Gastroesophageal sphincter (tissue), 4 donors: ENCODE measurements at regions not wholly inside any gene's neighbourhood (a gene's known extent, or its start where the extent isn't known, plus 50 kb on each side); places are given as distances from the start of the nearest gene placed in this dataset.

Experiments used
- ATAC-seq: fragments of 150-250 bp; one replicate; pipeline ENCODE4 v1.9.1; 2016; ENCODE audit warnings: mild to moderate bottlenecking, moderate library complexity
- H3K27ac ChIP-seq, 4 donors: fragments of 200-600 bp; sonication (generic) in 3 of 4; 1 replicate in 3 of 4; 2 replicates in 1 of 4; pipeline ENCODE4 v1.5.1; 2016 to 2019
- H3K27me3 ChIP-seq: fragments of 200-600 bp; sonication (generic); one replicate; pipeline ENCODE4 v1.5.1; 2019
- H3K36me3 ChIP-seq, 2 donors: fragments of 200-600 bp; sonication (generic); one replicate each; pipeline ENCODE4 v1.5.1; 2019; ENCODE audit warnings: control low read depth in 1 of 2
- H3K4me1 ChIP-seq, 3 donors: fragments of 200-600 bp; sonication (generic); 1 replicate in 2 of 3; 2 replicates in 1 of 3; pipeline ENCODE4 v1.5.1; 2016 to 2019; ENCODE audit warnings: control low read depth in 2 of 3
- H3K4me3 ChIP-seq, 2 donors: fragments of 200-600 bp; sonication (generic); one replicate each; pipeline ENCODE4 v1.5.1; 2019; ENCODE audit warnings: mild to moderate bottlenecking in 1 of 2, moderate library complexity in 1 of 2
- H3K9me3 ChIP-seq, 3 donors: fragments of 200-600 bp; sonication (generic); one replicate each; pipeline ENCODE4 v1.5.1; 2017 to 2019; ENCODE audit warnings: control low read depth in 2 of 3
- EP300 ChIP-seq: sonication (generic); formaldehyde crosslinking; IDR thresholded peaks from one replicate; pipeline ENCODE4 v1.6.1; 2017; ENCODE audit warnings: antibody characterized with exemption, mild to moderate bottlenecking
- POLR2A ChIP-seq, 2 donors: fragments of 450-650 bp; IDR thresholded peaks; one replicate each; pipeline ENCODE4 v1.6.1; 2017; ENCODE audit warnings: antibody characterized with exemption in 2 of 2, mild to moderate bottlenecking in 2 of 2, moderate library complexity in 1 of 2
- POLR2AphosphoS5 ChIP-seq: sonication (generic); formaldehyde crosslinking; IDR thresholded peaks from one replicate; pipeline ENCODE4 v1.6.1; 2017; ENCODE audit warnings: antibody characterized with exemption
- WGBS, 2 donors: methylation state at CpG; one replicate each; pipeline ENCODE4 v1.1.5; 2018; ENCODE audit warnings: low coverage in 1 of 2; 5-methylcytosine and 5-hydroxymethylcytosine counted together
- TF ChIP-seq, protein P1 (sequence below), 4 experiments: fragments of 200-600 bp in 2 of 4; fragments of 450-650 bp in 2 of 4; sonication (generic) in 1 of 4; IDR thresholded peaks; one replicate each; pipeline ENCODE4 v1.5.1; 2017 to 2019; ENCODE audit warnings: antibody characterized with exemption in 4 of 4, mild to moderate bottlenecking in 2 of 4, moderate library complexity in 2 of 4

DNA sequence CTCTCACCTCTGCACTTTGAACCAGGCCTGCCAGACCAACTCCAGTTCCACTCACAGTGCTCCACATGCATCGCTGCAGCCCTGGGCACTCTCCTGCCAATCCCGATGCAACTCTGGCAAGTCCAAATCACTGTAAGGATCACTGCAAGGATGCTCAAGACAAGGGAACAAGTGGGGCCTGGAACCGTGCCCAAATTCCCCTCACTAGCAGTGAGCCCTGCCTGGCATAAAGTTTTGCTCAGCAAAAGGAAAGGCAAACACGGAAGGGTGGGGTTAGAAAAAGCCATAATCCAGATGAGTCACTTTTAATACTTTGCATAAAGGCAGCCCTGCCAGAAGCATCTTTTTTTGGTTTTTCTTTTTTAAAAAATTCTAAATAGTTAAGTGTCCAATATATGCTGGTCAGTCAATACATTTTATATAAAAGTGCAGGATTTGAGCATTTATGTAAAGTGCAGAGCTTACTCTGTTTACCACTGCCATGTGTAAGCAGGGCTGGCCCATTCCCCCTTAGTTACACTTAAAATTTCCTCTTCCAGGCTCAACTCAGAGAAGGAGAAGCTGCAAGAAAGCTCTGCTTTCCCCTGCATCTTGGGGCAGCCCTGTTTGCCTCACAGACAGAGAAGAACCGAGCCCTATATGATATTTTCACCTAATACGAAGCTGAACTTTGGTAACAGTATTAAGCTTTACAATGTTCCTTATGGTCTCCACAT, 102.2 kb downstream of the CD47 start:
- Histone ChIP-seq H3K9me3 (no peaks in the 10 kb centered on the region), H3K27me3 (no peaks in the 10 kb centered on the region), H3K36me3 (no peaks in the 10 kb centered on the region), H3K4me1 (peaks cover 10 to 33% (median 21%) of the 10 kb centered on the region in 3 donors), H3K27ac (peak overlapping the region in 2 of 4 donors; percentile 75 to 83), H3K4me3 (no peak overlapping the region)
- ATAC-seq = no peak
- WGBS, 2 donors = 47 to 61% methylated on average over 2 to 4 of the region's 6 CpGs
- no peak for TF ChIP-seq EP300
- TF ChIP-seq POLR2AphosphoS5 = no peak
- TF ChIP-seq, protein P1, sequence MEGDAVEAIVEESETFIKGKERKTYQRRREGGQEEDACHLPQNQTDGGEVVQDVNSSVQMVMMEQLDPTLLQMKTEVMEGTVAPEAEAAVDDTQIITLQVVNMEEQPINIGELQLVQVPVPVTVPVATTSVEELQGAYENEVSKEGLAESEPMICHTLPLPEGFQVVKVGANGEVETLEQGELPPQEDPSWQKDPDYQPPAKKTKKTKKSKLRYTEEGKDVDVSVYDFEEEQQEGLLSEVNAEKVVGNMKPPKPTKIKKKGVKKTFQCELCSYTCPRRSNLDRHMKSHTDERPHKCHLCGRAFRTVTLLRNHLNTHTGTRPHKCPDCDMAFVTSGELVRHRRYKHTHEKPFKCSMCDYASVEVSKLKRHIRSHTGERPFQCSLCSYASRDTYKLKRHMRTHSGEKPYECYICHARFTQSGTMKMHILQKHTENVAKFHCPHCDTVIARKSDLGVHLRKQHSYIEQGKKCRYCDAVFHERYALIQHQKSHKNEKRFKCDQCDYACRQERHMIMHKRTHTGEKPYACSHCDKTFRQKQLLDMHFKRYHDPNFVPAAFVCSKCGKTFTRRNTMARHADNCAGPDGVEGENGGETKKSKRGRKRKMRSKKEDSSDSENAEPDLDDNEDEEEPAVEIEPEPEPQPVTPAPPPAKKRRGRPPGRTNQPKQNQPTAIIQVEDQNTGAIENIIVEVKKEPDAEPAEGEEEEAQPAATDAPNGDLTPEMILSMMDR (IDR thresholded peaks at IDR 0.05) = no peak
- TF ChIP-seq POLR2A (IDR thresholded peaks at IDR 0.05) = no peak

DNA sequence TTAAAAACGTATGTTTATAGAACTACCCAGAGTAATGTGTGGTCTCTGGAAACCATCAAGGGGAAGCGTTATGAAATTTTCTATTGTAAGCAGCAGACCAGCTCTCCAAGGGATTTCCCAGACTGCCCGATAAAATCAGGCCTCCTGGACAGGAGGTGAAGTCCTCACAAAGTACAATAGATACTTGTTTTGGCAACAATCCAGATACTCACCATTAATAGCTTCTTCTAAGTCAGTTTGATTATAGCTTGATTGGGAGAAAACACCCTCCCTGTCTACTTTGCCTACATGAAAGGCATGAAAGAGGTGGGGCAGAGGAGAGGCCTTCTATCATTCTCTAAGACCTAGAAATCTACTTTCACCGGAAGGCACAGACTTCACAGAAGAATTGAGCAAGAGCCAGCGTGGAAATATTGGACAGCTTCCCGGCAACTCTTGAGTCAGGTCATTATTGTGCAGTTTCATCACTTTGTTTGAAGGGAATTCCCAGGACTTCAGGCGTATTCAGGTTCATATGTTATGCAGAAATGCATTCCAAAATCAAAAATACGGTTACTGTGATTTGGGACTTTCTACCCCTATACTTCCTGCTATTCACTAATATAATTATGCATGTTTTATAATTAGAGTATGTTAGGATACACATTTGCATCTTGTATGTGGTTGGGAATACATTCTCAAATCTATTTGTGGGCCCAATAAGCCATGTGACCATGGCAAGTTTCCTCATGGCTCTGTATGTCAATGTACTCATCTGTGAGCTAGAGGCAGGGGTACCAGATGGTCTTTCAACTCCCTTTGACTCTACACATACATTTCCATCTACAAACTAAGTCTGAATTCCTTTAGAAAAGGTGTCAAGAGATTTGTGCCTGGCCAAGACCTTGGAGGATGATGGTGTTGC, 103.5 kb downstream of the CD47 start:
- Histone ChIP-seq H3K27ac (peak overlapping the region; percentile 73 to 83 (median 78)), H3K27me3 (no peaks in the 10 kb centered on the region), H3K36me3 (no peaks in the 10 kb centered on the region), H3K4me3 (no peak overlapping the region), H3K4me1 (peaks cover 10 to 33% (median 21%) of the 10 kb centered on the region in 3 donors), H3K9me3 (no peaks in the 10 kb centered on the region)
- 5 to 8% methylated on average over 7 to 8 of the region's 8 CpGs for WGBS, 2 donors
- TF ChIP-seq POLR2AphosphoS5 = peak; percentile 90
- TF ChIP-seq POLR2A (IDR thresholded peaks at IDR 0.05) = no peak
- peak; percentile 92 for ATAC-seq

DNA sequence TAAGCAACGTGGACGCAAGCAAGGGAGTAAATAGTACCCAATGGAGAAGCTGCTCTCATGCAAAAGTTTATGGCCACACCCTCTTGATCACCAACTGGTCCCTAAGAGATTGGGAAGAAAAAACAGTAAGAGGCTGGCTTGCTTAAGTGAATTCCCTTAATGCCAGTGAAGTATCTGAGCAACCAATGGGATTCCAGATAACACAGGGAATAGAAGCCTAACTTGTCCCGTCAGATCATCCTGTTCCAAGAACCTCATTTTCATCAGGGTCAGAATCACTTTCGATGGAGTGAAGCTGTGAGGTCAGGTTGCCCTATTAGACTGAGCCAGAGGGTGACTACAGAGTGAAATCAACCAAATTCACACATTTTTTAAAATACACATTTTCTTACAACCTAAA, 104.3 kb downstream of the CD47 start:
- H3K36me3 ChIP-seq = no peaks in the 10 kb centered on the region
- H3K27ac ChIP-seq = peak overlapping the region; percentile 73 to 83 (median 78)
- no peaks in the 10 kb centered on the region for H3K27me3 ChIP-seq
- 41 to 53% methylated on average over 4 of the region's 4 CpGs for WGBS, 2 donors
- H3K9me3 ChIP-seq = no peaks in the 10 kb centered on the region
- H3K4me1 ChIP-seq = peaks cover 10 to 40% (median 27%) of the 10 kb centered on the region in 3 donors
- ATAC-seq = peak; percentile 15
- TF ChIP-seq POLR2AphosphoS5 = no peak
- no peak overlapping the region for H3K4me3 ChIP-seq

DNA sequence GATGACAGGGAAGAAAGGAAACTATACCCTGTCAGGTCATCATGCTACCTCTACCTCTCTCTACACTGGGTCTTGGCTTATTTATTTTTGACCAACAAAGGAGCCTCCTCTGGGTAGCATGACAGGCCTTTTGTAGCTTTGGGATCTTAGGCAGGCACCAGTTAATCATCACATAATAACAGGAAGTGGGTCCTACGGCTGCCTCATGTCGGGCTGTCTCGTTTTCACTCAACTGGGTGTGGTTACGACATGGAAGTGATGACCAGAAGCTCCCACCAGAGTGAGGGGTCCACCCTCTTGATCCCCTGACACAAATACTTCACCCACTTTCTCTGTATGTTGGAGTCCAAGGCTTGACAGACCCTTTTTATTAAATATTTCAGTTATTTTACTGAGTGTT, 105.3 kb downstream of the CD47 start:
- no peak for ATAC-seq
- TF ChIP-seq POLR2AphosphoS5 = no peak
- TF ChIP-seq EP300 = no peak
- TF ChIP-seq, protein P1 (IDR thresholded peaks at IDR 0.05) = no peak
- no peak for TF ChIP-seq POLR2A (IDR thresholded peaks at IDR 0.05)
- Histone ChIP-seq H3K4me1 (peaks cover 10 to 47% (median 31%) of the 10 kb centered on the region in 3 donors), H3K36me3 (no peaks in the 10 kb centered on the region), H3K4me3 (no peak overlapping the region), H3K27ac (no peak overlapping the region), H3K9me3 (no peaks in the 10 kb centered on the region), H3K27me3 (no peaks in the 10 kb centered on the region)
- 38 to 75% methylated on average over 3 to 4 of the region's 4 CpGs for WGBS, 2 donors

DNA sequence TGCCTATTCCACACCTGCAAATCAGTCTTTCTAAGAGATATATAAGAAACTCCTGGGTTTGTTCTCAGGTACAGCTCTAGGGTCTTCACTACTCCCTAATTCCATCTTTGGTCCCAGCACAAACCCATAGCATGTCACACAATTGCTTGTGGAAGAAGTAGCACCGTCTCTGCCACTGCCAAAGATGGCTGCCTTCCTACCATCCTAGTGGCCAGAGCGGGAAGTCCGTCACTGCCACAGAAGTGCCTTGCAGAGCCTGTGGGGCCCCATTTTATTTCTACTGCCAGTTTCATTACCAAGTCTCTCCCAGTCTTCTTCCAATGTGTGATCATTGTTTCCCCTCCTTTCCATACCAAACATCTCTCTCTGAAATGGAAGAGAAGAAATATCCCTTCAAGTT, 107.6 kb downstream of the CD47 start:
- 86 to 100% methylated on average over 1 to 3 of the region's 3 CpGs for WGBS, 2 donors
- Histone ChIP-seq H3K36me3 (no peaks in the 10 kb centered on the region), H3K9me3 (no peaks in the 10 kb centered on the region), H3K27ac (no peak overlapping the region), H3K4me1 (peaks cover 10 to 36% (median 29%) of the 10 kb centered on the region in 3 donors), H3K4me3 (no peak overlapping the region), H3K27me3 (no peaks in the 10 kb centered on the region)
- no peak for ATAC-seq
- TF ChIP-seq, protein P1 (IDR thresholded peaks at IDR 0.05) = no peak
- TF ChIP-seq EP300 (no peak), POLR2A (IDR thresholded peaks at IDR 0.05) (no peak), POLR2AphosphoS5 (no peak)
